Activated T-helper 17 cell treated with anti-CD3 and anti-CD28 coated beads, Interleukin-2, amount 50 U/mL, for 72 hours (primary cell): ENCODE measurements at regions not wholly inside any gene's neighbourhood (a gene's known extent, or its start where the extent isn't known, plus 50 kb on each side); places are given as distances from the start of the nearest gene placed in this dataset.
A peak's percentile ranks its signal among the peaks of the same experiment; 100 is the strongest.

Source experiments
- ATAC-seq: fragments of 150-1000 bp; cut with Tn5 transposase; replicated peaks from 2 replicates; pipeline ENCODE4 v1.10.0; 2021; ENCODE audit warnings: mild to moderate bottlenecking, moderate library complexity
- H3K27ac Mint-ChIP-seq: one replicate; pipeline ENCODE4 v1.8.0; 2022; ENCODE audit warnings: mixed read lengths
- H3K27me3 Mint-ChIP-seq: one replicate; pipeline ENCODE4 v1.8.0; 2022; ENCODE audit warnings: mixed read lengths
- H3K36me3 Mint-ChIP-seq: one replicate; pipeline ENCODE4 v1.8.0; 2022; ENCODE audit warnings: low read depth, mild to moderate bottlenecking, mixed read lengths
- H3K4me1 Mint-ChIP-seq: one replicate; pipeline ENCODE4 v1.8.0; 2022; ENCODE audit warnings: mixed read lengths
- H3K4me3 Mint-ChIP-seq: one replicate; pipeline ENCODE4 v1.8.0; 2022; ENCODE audit warnings: mild to moderate bottlenecking, mixed read lengths
- H3K9me3 Mint-ChIP-seq: one replicate; pipeline ENCODE4 v1.8.0; 2022; ENCODE audit warnings: mixed read lengths

- ATAC-seq: no peak
- Mint-ChIP-seq H3K4me1 (no peaks in the 10 kb centered on the region), H3K36me3 (no peaks in the 10 kb centered on the region), H3K27ac (no peak overlapping the region), H3K27me3 (no peaks in the 10 kb centered on the region), H3K4me3 (no peak overlapping the region), H3K9me3 (no peaks in the 10 kb centered on the region)
Measured at GRCh38 chr3:152516216-152516615, 247.5 kb downstream of the MBNL1 start.

- Mint-ChIP-seq H3K36me3 (no peaks in the 10 kb centered on the region), H3K27ac (no peak overlapping the region), H3K9me3 (no peaks in the 10 kb centered on the region), H3K4me1 (no peaks in the 10 kb centered on the region), H3K27me3 (no peaks in the 10 kb centered on the region), H3K4me3 (no peak overlapping the region)
- no peak for ATAC-seq
Measured at GRCh38 chr3:152517502-152517901, 248.8 kb downstream of the MBNL1 start.

GRCh38 chr3:152518346-152518745, 249.6 kb downstream of the MBNL1 start:
- H3K36me3 Mint-ChIP-seq: no peaks in the 10 kb centered on the region
- H3K4me3 Mint-ChIP-seq: no peak overlapping the region

DNA sequence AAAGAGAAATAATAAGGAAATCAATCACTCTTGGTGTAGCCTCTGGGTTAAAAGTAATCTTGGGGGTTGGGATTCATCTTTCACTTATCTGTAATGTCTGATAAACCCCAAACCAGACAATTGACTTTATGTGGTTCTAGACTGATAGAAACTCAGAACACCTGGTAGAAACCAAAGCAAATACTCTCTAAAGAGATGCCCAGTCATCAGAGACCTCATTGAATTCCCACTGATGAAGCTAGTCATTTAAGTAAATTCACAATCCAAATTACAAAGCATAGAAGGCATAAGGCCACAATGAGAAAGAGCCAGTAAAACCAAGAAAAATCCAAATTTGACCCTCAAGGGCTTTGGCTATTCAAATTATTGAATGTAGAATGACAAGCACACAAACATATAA, 250.6 kb downstream of the MBNL1 start:
- Mint-ChIP-seq H3K4me1 (no peaks in the 10 kb centered on the region), H3K36me3 (no peaks in the 10 kb centered on the region), H3K27ac (no peak overlapping the region), H3K4me3 (no peak overlapping the region), H3K9me3 (no peaks in the 10 kb centered on the region), H3K27me3 (no peaks in the 10 kb centered on the region)
- peak; percentile 16 for ATAC-seq

More at GRCh38 chr3:152518346-152518745, 249.6 kb downstream of the MBNL1 start:
- ATAC-seq: no peak
- no peaks in the 10 kb centered on the region for H3K27me3 Mint-ChIP-seq
- H3K9me3 Mint-ChIP-seq: no peaks in the 10 kb centered on the region
- H3K4me1 Mint-ChIP-seq: no peaks in the 10 kb centered on the region
- H3K27ac Mint-ChIP-seq: no peak overlapping the region

DNA sequence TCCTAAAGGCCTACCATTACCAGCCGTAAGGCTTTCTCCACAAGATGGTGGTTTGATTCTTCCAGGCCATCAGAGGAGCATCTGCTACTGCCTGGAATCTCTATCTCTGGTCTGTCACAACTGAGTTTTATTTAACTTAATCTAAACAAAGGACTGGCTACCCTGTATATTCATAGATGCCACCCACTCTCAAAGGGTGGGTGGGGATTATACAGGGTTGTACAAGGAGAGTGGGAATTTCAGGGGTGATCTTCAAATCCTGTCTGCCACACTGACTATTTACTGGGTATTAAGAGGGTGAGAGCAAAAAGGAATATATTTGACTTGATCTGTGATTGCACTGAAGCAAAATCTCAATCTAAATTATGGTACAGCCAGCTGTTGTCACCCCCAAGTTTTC, 253.3 kb downstream of the MBNL1 start:
- H3K27me3 Mint-ChIP-seq: no peaks in the 10 kb centered on the region
- no peaks in the 10 kb centered on the region for H3K9me3 Mint-ChIP-seq
- no peak overlapping the region for H3K27ac Mint-ChIP-seq
- no peaks in the 10 kb centered on the region for H3K36me3 Mint-ChIP-seq
- H3K4me3 Mint-ChIP-seq: no peak overlapping the region
- ATAC-seq: no peak
- no peaks in the 10 kb centered on the region for H3K4me1 Mint-ChIP-seq

DNA sequence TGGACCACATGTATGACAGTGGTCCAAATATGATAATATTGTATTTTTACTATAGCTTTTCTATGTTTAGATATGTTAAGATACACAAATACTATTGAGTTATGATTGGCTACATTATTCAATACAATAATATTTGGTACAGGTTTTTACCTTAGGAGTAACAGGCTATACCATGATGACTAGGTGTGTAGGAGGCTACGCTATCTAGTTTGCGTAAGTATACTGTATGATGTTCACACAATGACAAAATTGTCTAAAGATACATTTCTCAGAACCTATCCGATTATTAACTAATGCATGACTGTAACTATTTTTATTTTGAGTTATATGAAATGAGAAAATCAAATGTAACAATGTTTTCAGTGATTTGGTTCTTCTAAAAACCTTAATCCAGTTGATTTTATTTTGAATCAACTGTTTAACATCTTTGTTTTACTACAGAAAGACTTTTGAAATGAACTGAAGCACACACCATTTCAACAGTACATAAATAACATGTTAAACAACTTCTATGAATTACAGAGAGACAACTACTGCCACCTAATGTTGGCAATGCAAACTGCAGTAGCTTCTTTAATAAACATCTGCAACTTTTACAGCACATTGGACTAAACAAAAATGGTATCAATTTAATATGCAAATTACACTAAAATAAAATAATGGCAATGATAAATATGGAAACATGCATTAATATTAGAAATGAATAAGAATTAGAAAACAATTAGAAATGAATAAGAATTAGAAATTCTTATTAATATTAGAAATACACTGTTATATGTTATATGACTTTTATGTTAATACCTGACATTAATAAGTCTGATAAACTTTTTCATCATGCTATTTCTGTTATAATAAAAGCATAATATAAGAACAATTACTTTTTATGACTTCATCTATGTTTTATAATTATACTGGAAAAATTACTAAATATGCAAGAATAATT, 255.7 kb downstream of the MBNL1 start:
- no peak for ATAC-seq
- Mint-ChIP-seq H3K4me3 (no peak overlapping the region), H3K27ac (no peak overlapping the region), H3K27me3 (no peaks in the 10 kb centered on the region), H3K4me1 (no peaks in the 10 kb centered on the region), H3K36me3 (no peaks in the 10 kb centered on the region), H3K9me3 (no peaks in the 10 kb centered on the region)

GRCh38 chr3:152531717-152532116, 263.0 kb downstream of the MBNL1 start:
- Mint-ChIP-seq H3K9me3 (peaks cover 9% of the 10 kb centered on the region), H3K27me3 (peaks cover 6% of the 10 kb centered on the region), H3K4me1 (no peaks in the 10 kb centered on the region), H3K4me3 (no peak overlapping the region), H3K36me3 (no peaks in the 10 kb centered on the region), H3K27ac (no peak overlapping the region)
- no peak for ATAC-seq

DNA sequence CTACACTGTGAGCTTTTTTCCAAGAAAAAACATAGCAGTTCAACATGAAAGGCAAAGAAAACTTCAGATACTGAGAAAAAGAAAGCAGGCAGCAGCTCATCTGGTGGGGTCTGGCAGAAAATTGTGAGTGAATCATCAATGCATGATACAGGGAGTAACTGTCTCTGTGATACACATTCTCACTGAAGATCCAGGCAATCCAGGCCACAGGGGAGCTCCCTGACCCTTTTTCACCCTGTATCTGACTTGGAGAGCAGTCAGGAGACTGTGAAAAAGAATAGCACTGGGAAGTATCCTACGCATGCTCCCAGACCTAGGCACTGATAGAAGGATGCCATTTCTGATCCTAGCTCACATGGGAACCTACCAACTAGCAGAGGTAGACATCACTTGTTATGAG, 269.8 kb downstream of the MBNL1 start:
- H3K27me3 Mint-ChIP-seq: peaks cover 31% of the 10 kb centered on the region

GRCh38 chr3:152539191-152539764, 270.5 kb downstream of the MBNL1 start:
- Mint-ChIP-seq H3K9me3 (peaks cover 7% of the 10 kb centered on the region), H3K27ac (no peak overlapping the region), H3K27me3 (peaks cover 37% of the 10 kb centered on the region), H3K4me1 (no peaks in the 10 kb centered on the region), H3K4me3 (no peak overlapping the region), H3K36me3 (no peaks in the 10 kb centered on the region)
- ATAC-seq: no peak

More for the DNA sequence above, 269.8 kb downstream of the MBNL1 start:
- Mint-ChIP-seq H3K27ac (no peak overlapping the region), H3K36me3 (no peaks in the 10 kb centered on the region), H3K4me3 (no peak overlapping the region), H3K4me1 (no peaks in the 10 kb centered on the region), H3K9me3 (peaks cover 7% of the 10 kb centered on the region)
- ATAC-seq: no peak

DNA sequence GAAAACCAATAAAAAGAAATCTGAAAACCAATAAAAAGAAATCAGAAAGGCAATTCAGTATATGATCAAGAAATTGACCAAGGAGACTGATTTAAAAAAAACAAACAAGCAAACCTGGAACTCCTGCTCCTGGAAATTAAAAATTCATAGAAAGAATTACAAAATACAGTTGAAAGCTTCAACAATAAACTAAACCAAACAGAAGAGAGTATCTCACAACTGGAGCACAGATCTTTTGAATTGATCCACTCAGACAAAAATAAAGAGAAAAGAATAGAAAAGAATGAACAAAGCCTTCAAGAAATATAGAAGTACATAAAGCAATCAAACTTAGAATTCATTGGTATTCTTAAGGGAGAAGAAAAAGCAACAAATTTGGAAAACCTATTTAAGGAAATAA, 271.4 kb downstream of the MBNL1 start:
- Mint-ChIP-seq H3K27me3 (peaks cover 40% of the 10 kb centered on the region), H3K4me1 (no peaks in the 10 kb centered on the region), H3K36me3 (no peaks in the 10 kb centered on the region), H3K9me3 (peaks cover 7% of the 10 kb centered on the region), H3K4me3 (no peak overlapping the region), H3K27ac (no peak overlapping the region)
- ATAC-seq: no peak

DNA sequence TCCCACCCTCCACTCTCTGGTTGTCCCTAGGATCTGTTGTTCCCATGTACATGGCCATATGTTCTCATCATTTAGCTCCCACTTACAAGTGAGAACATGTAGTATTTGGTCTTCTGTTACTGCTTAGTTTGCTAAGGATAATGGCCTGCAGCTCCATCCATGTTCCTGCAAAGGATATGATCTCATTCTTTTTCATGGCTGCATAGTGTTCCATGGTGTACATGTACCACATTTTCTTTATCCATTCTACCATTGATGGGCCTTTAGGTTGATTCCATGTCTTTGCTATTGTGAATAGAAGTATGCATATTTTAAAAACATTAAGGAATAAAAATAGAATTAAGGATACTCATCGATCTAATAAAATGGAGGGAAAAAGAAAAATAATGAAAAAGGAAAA, 278.4 kb downstream of the MBNL1 start:
- Mint-ChIP-seq H3K36me3 (no peaks in the 10 kb centered on the region), H3K4me1 (no peaks in the 10 kb centered on the region), H3K27me3 (peaks cover 20% of the 10 kb centered on the region), H3K27ac (no peak overlapping the region), H3K9me3 (no peaks in the 10 kb centered on the region), H3K4me3 (no peak overlapping the region)
- ATAC-seq: no peak

GRCh38 chr3:152549263-152549662, 280.5 kb downstream of the MBNL1 start:
- Mint-ChIP-seq H3K9me3 (no peaks in the 10 kb centered on the region), H3K27me3 (peaks cover 3% of the 10 kb centered on the region), H3K36me3 (no peaks in the 10 kb centered on the region), H3K4me3 (no peak overlapping the region), H3K4me1 (no peaks in the 10 kb centered on the region), H3K27ac (no peak overlapping the region)
- no peak for ATAC-seq

DNA sequence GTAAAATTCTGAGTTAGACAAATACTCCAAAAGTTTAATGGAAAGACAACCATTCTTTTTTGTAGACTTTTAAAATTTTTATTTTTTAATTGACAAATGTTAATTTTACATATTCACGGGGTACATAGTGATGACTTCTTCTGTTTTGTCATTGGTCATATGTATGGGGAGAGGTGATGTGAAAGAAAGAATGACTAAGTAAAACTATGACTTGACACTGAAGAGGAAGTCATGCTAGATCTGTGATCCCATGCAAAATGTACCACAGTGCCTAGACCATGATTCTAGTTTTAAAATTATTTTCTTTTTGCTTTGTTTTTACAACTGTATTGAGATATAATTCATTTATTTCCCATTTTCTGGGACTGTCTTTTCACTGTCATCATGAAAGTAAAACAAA, 281.6 kb downstream of the MBNL1 start:
- Mint-ChIP-seq H3K4me3 (no peak overlapping the region), H3K9me3 (no peaks in the 10 kb centered on the region), H3K27me3 (no peaks in the 10 kb centered on the region), H3K27ac (no peak overlapping the region), H3K36me3 (no peaks in the 10 kb centered on the region), H3K4me1 (no peaks in the 10 kb centered on the region)
- peak; percentile 74 for ATAC-seq

DNA sequence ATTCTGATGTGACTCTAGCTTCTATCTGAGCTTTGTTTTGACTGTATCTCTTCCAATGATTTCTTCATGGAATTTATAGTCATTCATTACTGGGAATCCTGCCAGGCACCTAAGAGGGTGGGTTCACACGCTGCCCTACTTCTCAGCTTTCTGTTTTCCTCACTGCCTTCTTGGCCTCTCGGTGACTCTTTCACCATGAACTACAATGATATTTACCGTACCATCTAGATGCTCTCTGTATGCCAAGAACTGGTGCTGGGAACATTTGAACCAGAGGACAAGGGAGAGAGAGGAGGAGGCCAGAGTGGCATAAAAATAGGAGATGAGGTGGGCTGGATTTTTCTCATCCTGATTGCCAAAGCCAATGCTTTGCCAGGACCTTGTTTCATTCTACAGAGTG, 280.0 kb upstream of the P2RY1 start:
- ATAC-seq: no peak
- Mint-ChIP-seq H3K27ac (no peak overlapping the region), H3K4me1 (peaks cover 6% of the 10 kb centered on the region), H3K4me3 (no peak overlapping the region), H3K27me3 (no peaks in the 10 kb centered on the region), H3K9me3 (no peaks in the 10 kb centered on the region), H3K36me3 (no peaks in the 10 kb centered on the region)

DNA sequence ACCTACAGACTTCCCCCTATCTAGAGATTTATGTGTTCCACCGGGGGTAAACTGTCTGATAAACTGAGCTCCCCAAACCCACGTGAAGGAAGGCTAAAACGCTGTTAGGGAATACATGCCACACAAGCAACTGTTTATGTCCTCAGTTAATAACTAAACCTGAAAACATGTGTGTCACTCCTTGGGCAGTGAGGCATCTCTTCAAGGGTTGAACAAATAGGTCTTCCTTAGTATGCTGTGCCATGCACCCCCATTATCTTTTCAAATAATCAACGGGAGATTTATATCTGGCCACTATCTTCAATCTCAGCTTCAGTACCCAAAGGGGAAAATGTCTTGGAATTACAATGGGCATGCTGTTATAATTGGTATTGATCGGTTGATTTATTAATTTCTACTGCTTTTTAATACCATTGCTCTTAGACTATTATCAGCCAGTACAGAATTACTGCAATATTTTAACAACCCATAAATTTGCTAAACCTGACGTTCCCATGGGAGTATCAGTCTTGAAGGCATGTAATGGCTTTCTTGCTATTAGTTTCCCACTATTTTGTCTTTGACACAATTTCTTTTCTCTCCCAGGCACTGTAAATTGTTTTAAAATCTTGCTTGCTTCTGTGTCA, 279.2 kb upstream of the P2RY1 start:
- H3K27me3 Mint-ChIP-seq: no peaks in the 10 kb centered on the region
- no peaks in the 10 kb centered on the region for H3K9me3 Mint-ChIP-seq
- ATAC-seq: no peak
- peaks cover 6% of the 10 kb centered on the region for H3K4me1 Mint-ChIP-seq
- no peak overlapping the region for H3K27ac Mint-ChIP-seq
- H3K36me3 Mint-ChIP-seq: no peaks in the 10 kb centered on the region
- H3K4me3 Mint-ChIP-seq: no peak overlapping the region
